ENCODE measurements at regions not wholly inside any gene's neighbourhood (a gene's known extent, or its start where the extent isn't known, plus 50 kb on each side); places are given as distances from the start of the nearest gene placed in this dataset.

DNA sequence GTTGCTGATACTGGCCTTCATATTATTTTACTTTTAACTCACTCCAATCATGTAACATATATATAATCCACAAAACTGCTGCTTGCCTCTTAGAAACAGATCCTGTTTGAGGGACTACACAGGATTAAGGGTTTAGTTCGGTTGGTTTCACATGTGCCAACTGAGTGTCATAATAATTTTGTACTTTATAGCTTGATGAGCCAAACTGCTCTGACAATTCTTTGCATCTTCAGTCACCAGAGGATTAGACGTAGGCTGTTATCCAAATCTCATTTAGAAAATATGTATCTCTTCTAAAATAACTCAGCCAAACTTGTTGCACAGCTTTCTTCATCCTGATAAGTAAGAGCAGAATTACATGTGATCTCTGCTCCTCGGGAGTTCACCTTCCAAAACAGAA, 643.6 kb upstream of the PTCHD4 start:
- TF ChIP-seq EZH2 (IDR thresholded peaks at IDR 0.05; ENCODE audit: borderline replicate concordance, control insufficient read depth, low read depth, low read length) (no peak), POLR2A (IDR thresholded peaks at IDR 0.05; ENCODE audit: low read depth, low read length) (no peak), SP1 (IDR thresholded peaks at IDR 0.05; ENCODE audit: low read depth, low read length) (no peak), MTA3 (IDR thresholded peaks at IDR 0.05; ENCODE audit: borderline replicate concordance, low read length) (no peak), TAF1 (IDR thresholded peaks at IDR 0.05; ENCODE audit: borderline replicate concordance, low read depth, low read length) (no peak)

Data from GM12878 (cell line).